Fibroblast of the aortic adventitia (primary cell): ENCODE measurements at regions not wholly inside any gene's neighbourhood (a gene's known extent, or its start where the extent isn't known, plus 50 kb on each side); places are given as distances from the start of the nearest gene placed in this dataset.

Experiments
- DNase-seq: peaks from one replicate; pipeline ENCODE4 v3.0.0-alpha.2; 2010; ENCODE audit warnings: low read depth
- H3K4me3 ChIP-seq: 2 replicates; pipeline ENCODE4 v1.5.1; 2011; ENCODE audit warnings: low read depth, mild to moderate bottlenecking, control low read depth, low read length, moderate library complexity
- CTCF ChIP-seq: IDR thresholded peaks from 2 replicates; pipeline ENCODE4 v1.5.1; 2011; ENCODE audit warnings: mild to moderate bottlenecking, low read length, control low read depth, inconsistent platforms; ENCODE audit not compliant: insufficient read depth

GRCh38 chr9:20016611-20017010, 227.8 kb upstream of the SLC24A2 start:
- TF ChIP-seq CTCF = no peak
- DNase-seq = no peak
- H3K4me3 ChIP-seq = no peak overlapping the region

- H3K4me3 ChIP-seq = no peak overlapping the region
- TF ChIP-seq CTCF = no peak
- no peak for DNase-seq
Observed at GRCh38 chr9:20015427-20015931, 226.6 kb upstream of the SLC24A2 start.

GRCh38 chr9:20014168-20014567, 225.3 kb upstream of the SLC24A2 start:
- no peak for DNase-seq
- H3K4me3 ChIP-seq = no peak overlapping the region
- no peak for TF ChIP-seq CTCF

GRCh38 chr9:20012232-20012631, 223.4 kb upstream of the SLC24A2 start:
- DNase-seq = no peak
- no peak for TF ChIP-seq CTCF
- H3K4me3 ChIP-seq = no peak overlapping the region

GRCh38 chr9:20009606-20010005, 220.8 kb upstream of the SLC24A2 start:
- TF ChIP-seq CTCF = no peak
- DNase-seq = no peak
- H3K4me3 ChIP-seq = no peak overlapping the region

- DNase-seq = no peak
- no peak for TF ChIP-seq CTCF
- H3K4me3 ChIP-seq = no peak overlapping the region
Observed at GRCh38 chr9:20002011-20002410, 213.2 kb upstream of the SLC24A2 start.

GRCh38 chr9:20001058-20001457, 212.2 kb upstream of the SLC24A2 start:
- H3K4me3 ChIP-seq = no peak overlapping the region
- DNase-seq = no peak
- TF ChIP-seq CTCF = no peak
